ENCODE measurements at regions not wholly inside any gene's neighbourhood (a gene's known extent, or its start where the extent isn't known, plus 50 kb on each side); places are given as distances from the start of the nearest gene placed in this dataset.

DNA sequence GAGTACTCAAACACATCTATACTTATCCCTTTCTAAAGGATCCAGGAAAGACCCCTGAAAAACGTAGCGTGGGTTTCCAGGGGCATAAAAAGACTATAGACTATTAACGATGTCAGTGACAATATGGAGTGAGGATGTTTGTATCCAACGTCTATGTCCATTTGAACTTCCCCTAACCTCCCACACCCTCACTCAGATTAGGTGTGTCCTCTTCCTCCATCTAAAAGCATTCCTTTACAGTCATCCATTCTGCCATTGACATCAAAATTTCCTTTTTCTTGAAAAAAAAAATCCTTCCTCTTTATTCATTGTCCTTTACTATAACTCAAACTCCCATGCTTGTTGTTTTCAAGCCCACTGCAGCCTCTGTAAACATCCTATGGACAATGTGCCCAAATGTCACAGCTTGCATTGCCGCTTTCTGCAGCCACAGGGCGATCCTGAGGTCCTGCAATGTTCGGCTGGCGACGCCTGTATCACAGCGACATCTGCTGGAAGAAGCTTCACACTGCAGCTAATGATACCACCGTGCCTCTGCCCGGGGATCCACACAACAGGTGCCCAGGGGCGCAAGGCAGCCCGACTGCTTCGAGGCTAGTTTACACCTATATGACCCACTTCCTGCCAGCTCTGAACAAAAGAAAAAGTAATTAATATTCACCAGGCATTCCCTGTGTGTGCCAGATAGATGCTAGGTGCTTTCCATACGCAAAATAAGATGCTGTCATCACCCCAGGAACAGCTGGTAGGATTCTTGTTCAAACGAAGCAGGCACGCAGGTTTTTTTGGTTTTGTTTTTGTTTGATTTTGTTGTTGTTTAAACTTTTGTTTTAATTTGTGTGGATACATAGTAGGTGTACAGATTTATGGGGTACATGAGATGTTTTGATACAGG lies 267.9 kb upstream of the GHITM start:
- peaks cover 4% of the 10 kb centered on the region; the same call in 1 of the 2 replicates for H3K9me3 ChIP-seq (ENCODE audit: control insufficient read depth, insufficient read depth, low read length)
- CTCF ChIA-PET, result interaction anchor here (1.1 to 2.3 kb wide), 10 partner anchors 10 to 1075 kb away, joined by 3 to 14 read pairs (median 4); no protein-coding TSS in a partner anchor

DNA sequence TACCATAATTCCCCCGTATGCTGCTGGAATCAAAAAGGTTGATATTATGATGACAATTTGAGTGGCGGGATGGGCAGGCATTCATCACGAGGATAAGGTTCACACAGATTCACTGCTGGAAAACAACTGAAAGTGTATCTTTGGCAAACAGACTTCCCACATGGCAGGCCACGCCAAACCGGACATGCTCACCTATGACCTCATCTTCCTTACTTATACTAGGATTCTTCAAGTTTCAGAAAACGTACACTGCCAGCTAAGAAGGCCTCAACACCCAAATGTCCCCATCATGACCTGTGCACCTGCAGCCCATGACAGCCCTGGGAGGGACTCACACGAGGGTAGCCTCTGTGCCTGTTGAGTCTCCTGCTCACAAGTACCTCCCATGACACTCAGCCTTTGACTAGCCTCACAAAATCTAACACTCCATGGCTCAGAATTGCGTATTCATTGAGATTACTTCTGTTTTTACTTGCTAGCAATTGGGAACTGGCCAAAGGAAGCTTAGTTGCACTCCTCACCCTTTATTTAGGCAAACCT lies 259.0 kb upstream of the GHITM start:
- TF ChIP-seq, protein P1, sequence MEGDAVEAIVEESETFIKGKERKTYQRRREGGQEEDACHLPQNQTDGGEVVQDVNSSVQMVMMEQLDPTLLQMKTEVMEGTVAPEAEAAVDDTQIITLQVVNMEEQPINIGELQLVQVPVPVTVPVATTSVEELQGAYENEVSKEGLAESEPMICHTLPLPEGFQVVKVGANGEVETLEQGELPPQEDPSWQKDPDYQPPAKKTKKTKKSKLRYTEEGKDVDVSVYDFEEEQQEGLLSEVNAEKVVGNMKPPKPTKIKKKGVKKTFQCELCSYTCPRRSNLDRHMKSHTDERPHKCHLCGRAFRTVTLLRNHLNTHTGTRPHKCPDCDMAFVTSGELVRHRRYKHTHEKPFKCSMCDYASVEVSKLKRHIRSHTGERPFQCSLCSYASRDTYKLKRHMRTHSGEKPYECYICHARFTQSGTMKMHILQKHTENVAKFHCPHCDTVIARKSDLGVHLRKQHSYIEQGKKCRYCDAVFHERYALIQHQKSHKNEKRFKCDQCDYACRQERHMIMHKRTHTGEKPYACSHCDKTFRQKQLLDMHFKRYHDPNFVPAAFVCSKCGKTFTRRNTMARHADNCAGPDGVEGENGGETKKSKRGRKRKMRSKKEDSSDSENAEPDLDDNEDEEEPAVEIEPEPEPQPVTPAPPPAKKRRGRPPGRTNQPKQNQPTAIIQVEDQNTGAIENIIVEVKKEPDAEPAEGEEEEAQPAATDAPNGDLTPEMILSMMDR (IDR thresholded peaks at IDR 0.05; ENCODE audit: low read depth, low read length), result no peak
- no peaks in the 10 kb centered on the region; the same call in none of the 2 replicates for H3K9me3 ChIP-seq (ENCODE audit: control insufficient read depth, insufficient read depth, low read length)
- no peak overlapping the region for H3K4me3 ChIP-seq (ENCODE audit: low read depth, low read length)
- ChIA-PET CTCF (interaction anchor here (2.8 kb wide), 1 partner anchor 9 kb away, joined by 7 read pairs; no protein-coding TSS in a partner anchor), POLR2A (no interaction called here)
- no peaks in the 10 kb centered on the region for H3K27me3 ChIP-seq (ENCODE audit: control insufficient read depth, insufficient read depth, low read length)
- no peak overlapping the region for H3K27ac ChIP-seq (ENCODE audit: low read depth, low read length)
- no peak for DNase-seq (ENCODE audit: low read depth, low spot score)

More for the DNA sequence above, 267.9 kb upstream of the GHITM start:
- DNase-seq (ENCODE audit: low read depth, low spot score), result peak; percentile 2
- POLR2A ChIA-PET, result no interaction called here
- no peaks in the 10 kb centered on the region for H3K27me3 ChIP-seq (ENCODE audit: control insufficient read depth, insufficient read depth, low read length)
- H3K4me3 ChIP-seq (ENCODE audit: low read depth, low read length), result no peak overlapping the region
- TF ChIP-seq, protein P1 (IDR thresholded peaks at IDR 0.05; ENCODE audit: low read depth, low read length), result peak; percentile 71
- H3K27ac ChIP-seq (ENCODE audit: low read depth, low read length), result no peak overlapping the region

DNA sequence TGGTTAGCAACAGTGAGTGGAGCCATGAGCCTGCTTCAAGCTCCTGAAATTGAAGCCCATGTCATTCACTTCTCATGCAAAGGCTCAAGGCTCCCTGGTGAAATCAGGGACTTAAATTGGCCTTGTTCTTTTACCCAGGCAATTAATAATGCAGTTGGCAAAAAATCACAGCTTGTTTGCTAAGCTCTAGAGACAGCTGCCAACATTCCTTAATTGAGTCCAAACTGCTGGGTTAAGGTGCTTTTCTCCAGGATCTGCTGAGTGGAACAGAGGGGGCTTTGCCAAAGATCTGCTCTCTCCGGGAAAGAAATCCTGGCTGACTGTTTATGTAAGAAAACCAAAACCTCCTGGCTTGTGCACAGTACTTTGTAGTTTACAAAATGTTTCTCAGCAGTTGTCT lies 257.6 kb upstream of the GHITM start:
- CTCF ChIA-PET, result interaction anchor here (2.8 kb wide), 1 partner anchor 10 kb away, joined by 7 read pairs; no protein-coding TSS in a partner anchor

DNA sequence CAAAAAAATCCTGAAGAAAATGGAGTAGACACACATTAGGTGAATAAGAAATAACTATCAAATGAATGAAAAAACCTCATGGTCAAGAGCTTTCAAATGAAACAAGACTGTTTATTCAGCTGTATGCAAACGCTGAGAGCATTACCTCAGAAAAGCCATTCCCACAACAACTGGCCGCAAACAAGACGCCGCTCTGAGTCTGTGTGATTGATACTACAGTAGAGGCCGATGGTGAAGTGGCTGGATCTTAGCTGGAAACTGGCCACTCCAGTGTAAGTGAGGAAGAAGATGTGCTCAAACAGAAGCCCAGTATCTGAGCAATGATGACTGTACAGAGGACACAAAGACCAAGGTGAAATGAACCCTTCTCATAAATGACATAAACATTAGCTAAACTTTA lies 252.4 kb upstream of the GHITM start:
- no peak for DNase-seq (ENCODE audit: low read depth, low spot score)
- Histone ChIP-seq H3K9me3 (ENCODE audit: control insufficient read depth, insufficient read depth, low read length) (no peaks in the 10 kb centered on the region), H3K27me3 (ENCODE audit: control insufficient read depth, insufficient read depth, low read length) (no peaks in the 10 kb centered on the region), H3K4me3 (ENCODE audit: low read depth, low read length) (no peak overlapping the region), H3K27ac (ENCODE audit: low read depth, low read length) (no peak overlapping the region)
- TF ChIP-seq, protein P1 (IDR thresholded peaks at IDR 0.05; ENCODE audit: low read depth, low read length), result no peak
- ChIA-PET CTCF (interaction anchor here (1.3 kb wide), 1 partner anchor 16 kb away, joined by 4 read pairs; no protein-coding TSS in a partner anchor), POLR2A (no interaction called here)

More for the DNA sequence above, 257.6 kb upstream of the GHITM start:
- TF ChIP-seq, protein P1 (IDR thresholded peaks at IDR 0.05; ENCODE audit: low read depth, low read length), result no peak
- Histone ChIP-seq H3K27ac (ENCODE audit: low read depth, low read length) (no peak overlapping the region), H3K9me3 (ENCODE audit: control insufficient read depth, insufficient read depth, low read length) (no peaks in the 10 kb centered on the region; the same call in none of the 2 replicates), H3K27me3 (ENCODE audit: control insufficient read depth, insufficient read depth, low read length) (no peaks in the 10 kb centered on the region), H3K4me3 (ENCODE audit: low read depth, low read length) (no peak overlapping the region)
- POLR2A ChIA-PET, result no interaction called here
- no peak for DNase-seq (ENCODE audit: low read depth, low spot score)

DNA sequence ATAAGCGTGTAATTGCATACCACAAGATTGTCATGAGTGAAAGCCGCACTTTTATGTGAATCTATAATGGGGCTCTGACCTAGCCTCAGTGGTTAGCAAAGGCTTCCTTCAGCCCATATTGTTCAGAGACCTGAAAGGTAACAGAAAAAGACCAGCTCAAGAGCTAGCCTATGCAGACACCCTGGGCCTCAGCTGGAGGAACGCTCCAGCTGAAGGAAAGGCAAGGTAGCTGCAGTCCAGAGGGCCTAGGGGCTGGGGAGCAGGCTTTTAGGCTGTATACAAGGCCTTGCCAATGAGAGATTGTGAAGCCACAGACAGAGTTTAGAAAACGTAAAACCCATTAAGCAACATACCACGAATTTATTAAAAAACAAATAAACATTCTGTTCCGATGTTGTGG lies 246.6 kb upstream of the GHITM start:
- POLR2A ChIA-PET, result no interaction called here
- no peak for DNase-seq (ENCODE audit: low read depth, low spot score)
- CTCF ChIA-PET, result no interaction called here

More for the DNA sequence above, 246.6 kb upstream of the GHITM start:
- Histone ChIP-seq H3K27ac (ENCODE audit: low read depth, low read length) (no peak overlapping the region), H3K9me3 (ENCODE audit: control insufficient read depth, insufficient read depth, low read length) (peaks cover 2% of the 10 kb centered on the region; the same call in 1 of the 2 replicates), H3K4me3 (ENCODE audit: low read depth, low read length) (no peak overlapping the region), H3K27me3 (ENCODE audit: control insufficient read depth, insufficient read depth, low read length) (no peaks in the 10 kb centered on the region)
- TF ChIP-seq, protein P1 (IDR thresholded peaks at IDR 0.05; ENCODE audit: low read depth, low read length), result no peak
